SK-N-SH (cell line): ENCODE measurements at regions not wholly inside any gene's neighbourhood (a gene's known extent, or its start where the extent isn't known, plus 50 kb on each side); places are given as distances from the start of the nearest gene placed in this dataset.

ENCODE experiments used
- CTCF ChIA-PET: fragments of 300-600, 350-600 bp; formaldehyde crosslinking; extraction: SDS; loops from one replicate; lab custom pipeline; 2021; lab: Yijun Ruan, JAX
- POLR2A ChIA-PET: fragments of 350-600 bp; sonication (Branson Sonifier 250); formaldehyde crosslinking; extraction: SDS; loops from one replicate; lab custom pipeline; 2020; ENCODE audit warnings: antibody characterized with exemption, inconsistent platforms; lab: Yijun Ruan, JAX
- DNase-seq: peaks from one replicate; pipeline ENCODE4 v3.0.0; 2012
- H2AFZ ChIP-seq: fragments of 200-600 bp; sonication (generic); 2 replicates; pipeline ENCODE4 v1.8.1; 2016; ENCODE audit warnings: antibody characterized with exemption, mild to moderate bottlenecking, low read depth
- H3F3A ChIP-seq: fragments of 200-600 bp; sonication (generic); replicated peaks from 2 replicates; pipeline ENCODE3; 2016; ENCODE audit warnings: antibody characterized with exemption, mild to moderate bottlenecking; ENCODE audit not compliant: insufficient read depth
- H3K27ac ChIP-seq, 2 experiments: fragments of 200-500 bp in 1 of 2; fragments of 200-600 bp in 1 of 2; sonication (Bioruptor generic) in 1 of 2; sonication (generic), shearing (Covaris generic) in 1 of 2; 2 replicates each; pipeline versions ENCODE4 v1.5.1 to v1.6.1; 2014 to 2016; ENCODE audit warnings: low read depth in 2 of 2, inconsistent platforms in 1 of 2, low read length in 1 of 2, mild to moderate bottlenecking in 1 of 2, mixed read lengths in 1 of 2
- H3K27me3 ChIP-seq: fragments of 200-600 bp; sonication (generic), shearing (Covaris generic); 2 replicates; pipeline ENCODE4 v1.6.1; 2016; ENCODE audit warnings: mixed run types; ENCODE audit not compliant: insufficient read depth
- H3K36me3 ChIP-seq, 2 experiments: fragments of 200-500 bp in 1 of 2; fragments of 200-600 bp in 1 of 2; sonication (Bioruptor generic) in 1 of 2; sonication (generic) in 1 of 2; replicated peaks in 1 of 2; 2 replicates each; pipeline versions ENCODE3 to v1.5.1; 2014 to 2016; ENCODE audit warnings: low read length in 1 of 2, mild to moderate bottlenecking in 1 of 2; ENCODE audit not compliant: insufficient read depth in 2 of 2, control insufficient read depth in 1 of 2
- H3K4me1 ChIP-seq, 2 experiments: fragments of 200-500 bp in 1 of 2; fragments of 200-600 bp in 1 of 2; sonication (Bioruptor generic) in 1 of 2; sonication (generic), shearing (Covaris generic) in 1 of 2; 2 replicates each; pipeline versions ENCODE4 v1.5.1 to v1.6.1; 2014 to 2016; ENCODE audit warnings: low read depth in 1 of 2, low read length in 1 of 2, mixed run types in 1 of 2; ENCODE audit not compliant: insufficient read depth in 2 of 2, control insufficient read depth in 1 of 2
- H3K4me2 ChIP-seq: fragments of 200-600 bp; sonication (generic), shearing (Covaris generic); 2 replicates; pipeline ENCODE4 v1.6.1; 2017; ENCODE audit warnings: mixed run types
- H3K4me3 ChIP-seq, 2 experiments: fragments of 200-500 bp in 1 of 2; fragments of 200-600 bp in 1 of 2; sonication (Bioruptor generic) in 1 of 2; sonication (generic), shearing (Covaris generic) in 1 of 2; 2 replicates each; pipeline versions ENCODE4 v1.5.1 to v1.8.1; 2014 to 2016; ENCODE audit warnings: low read depth in 2 of 2, inconsistent platforms in 1 of 2, low read length in 1 of 2, mild to moderate bottlenecking in 1 of 2, mixed read lengths in 1 of 2, moderate library complexity in 1 of 2
- H3K79me2 ChIP-seq: fragments of 200-600 bp; sonication (generic); 2 replicates; pipeline ENCODE4 v1.8.1; 2017; ENCODE audit warnings: mild to moderate bottlenecking; ENCODE audit not compliant: insufficient read depth
- H3K9ac ChIP-seq: fragments of 200-600 bp; sonication (generic); 2 replicates; pipeline ENCODE4 v1.6.1; 2017; ENCODE audit warnings: mixed run types
- H3K9me2 ChIP-seq: fragments of 200-600 bp; sonication (generic); 2 replicates; pipeline ENCODE4 v1.6.1; 2017; ENCODE audit warnings: mixed run types
- H3K9me3 ChIP-seq: fragments of 200-600 bp; sonication (generic); 2 replicates; pipeline ENCODE4 v1.6.1; 2017; ENCODE audit warnings: mixed run types, mild to moderate bottlenecking, moderate library complexity
- H4K20me1 ChIP-seq: fragments of 200-600 bp; sonication (generic); 2 replicates; pipeline ENCODE4 v1.6.1; 2017; ENCODE audit warnings: mild to moderate bottlenecking, mixed run types; ENCODE audit not compliant: insufficient read depth
- FOXM1 ChIP-seq: IDR thresholded peaks from 2 replicates; pipeline ENCODE4 v1.4.0; 2012; ENCODE audit warnings: low read depth, mild to moderate bottlenecking
- GATA2 ChIP-seq: sonication (generic); formaldehyde crosslinking; IDR thresholded peaks from 2 replicates; pipeline ENCODE4 v1.5.0; 2020; ENCODE audit warnings: mild to moderate bottlenecking, missing genetic modification reagents
- JUND ChIP-seq: IDR thresholded peaks from 2 replicates; pipeline ENCODE4 v1.4.0; 2012
- MAX ChIP-seq: IDR thresholded peaks from 2 replicates; pipeline ENCODE4 v1.4.0; 2012; ENCODE audit warnings: low read depth
- MEF2A ChIP-seq: IDR thresholded peaks from 2 replicates; pipeline ENCODE4 v1.4.0; 2012; ENCODE audit warnings: low read depth, borderline replicate concordance
- POLR2AphosphoS5 ChIP-seq: IDR thresholded peaks from 2 replicates; pipeline ENCODE4 v1.6.1; 2012; ENCODE audit warnings: low read depth, low read length
- RFX5 ChIP-seq: IDR thresholded peaks from 2 replicates; pipeline ENCODE4 v1.6.1; 2012; ENCODE audit warnings: mild to moderate bottlenecking, improper control_type of control experiment, low read length
- SMC3 ChIP-seq: IDR thresholded peaks from 2 replicates; pipeline ENCODE4 v1.6.1; 2012; ENCODE audit warnings: low read depth, low read length, improper control_type of control experiment
- TEAD4 ChIP-seq: IDR thresholded peaks from 2 replicates; pipeline ENCODE4 v1.4.0; 2012; ENCODE audit warnings: mild to moderate bottlenecking, borderline replicate concordance; ENCODE audit not compliant: insufficient read depth
- ZBTB33 ChIP-seq: IDR thresholded peaks from 2 replicates; pipeline ENCODE4 v1.4.0; 2012; ENCODE audit warnings: low read depth, borderline replicate concordance
- WGBS: methylation state at CpG from one replicate; pipeline ENCODE4 v1.1.6; 2017; ENCODE audit warnings: low lambda C conversion rate; 5-methylcytosine and 5-hydroxymethylcytosine counted together

GRCh38 chr2:196249860-196250259, 78.5 kb upstream of the STK17B start:
- H4K20me1 ChIP-seq: no peaks in the 10 kb centered on the region
- DNase-seq: no peak
- ChIA-PET POLR2A (no interaction called here), CTCF (no interaction called here)
- no peaks in the 10 kb centered on the region for H3K9me3 ChIP-seq
- no peak overlapping the region; the same call in 1 of the 2 replicates for H3K9ac ChIP-seq
- peak overlapping the region; percentile 20; the same call in 1 of the 2 replicates for H3K4me2 ChIP-seq
- peaks cover 0 to 21% of the 10 kb centered on the region in 2 experiments; a peak in 2 of 4 replicates for H3K4me1 ChIP-seq
- TF ChIP-seq ZBTB33 (no peak), FOXM1 (no peak), JUND (no peak), TEAD4 (no peak), MAX (peak; percentile 26; the same call in 1 of the 2 replicates)
- H3K27ac ChIP-seq: peak overlapping the region in 1 of 2 experiments; percentile 67; a peak in 2 of 4 replicates
- no peaks in the 10 kb centered on the region for H3K9me2 ChIP-seq
- H3K4me3 ChIP-seq: no peak overlapping the region
- WGBS: 42% methylated on average over 3 of the region's 3 CpGs
- peaks cover 3 to 79% of the 10 kb centered on the region in 2 experiments for H3K36me3 ChIP-seq
- no peaks in the 10 kb centered on the region; the same call in 1 of the 2 replicates for H3K79me2 ChIP-seq
- H2AFZ ChIP-seq: peak overlapping the region; percentile 2; the same call in 1 of the 2 replicates
- H3K27me3 ChIP-seq: no peaks in the 10 kb centered on the region
- peaks cover 28% of the 10 kb centered on the region for H3F3A ChIP-seq

- 96% methylated on average over 3 of the region's 3 CpGs for WGBS
- peaks cover 22% of the 10 kb centered on the region for H3F3A ChIP-seq
- no peaks in the 10 kb centered on the region for H3K27me3 ChIP-seq
- no peak overlapping the region for H3K9ac ChIP-seq
- POLR2A ChIA-PET: no interaction called here
- no peaks in the 10 kb centered on the region for H4K20me1 ChIP-seq
- peak overlapping the region in 1 of 2 experiments; percentile 67; a peak in 1 of 4 replicates for H3K27ac ChIP-seq
- CTCF ChIA-PET: no interaction called here
- no peak overlapping the region for H2AFZ ChIP-seq
- peaks cover 0 to 21% of the 10 kb centered on the region in 2 experiments; a peak in 2 of 4 replicates for H3K4me1 ChIP-seq
- TF ChIP-seq JUND (no peak), MEF2A (no peak), RFX5 (no peak), POLR2AphosphoS5 (no peak), MAX (no peak), SMC3 (no peak), GATA2 (no peak)
- H3K4me3 ChIP-seq: no peak overlapping the region
- H3K4me2 ChIP-seq: no peak overlapping the region
- peaks cover 3 to 81% of the 10 kb centered on the region in 2 experiments for H3K36me3 ChIP-seq
- DNase-seq: no peak
- H3K79me2 ChIP-seq: peaks cover 4% of the 10 kb centered on the region; the same call in 1 of the 2 replicates
- no peaks in the 10 kb centered on the region for H3K9me2 ChIP-seq
- no peaks in the 10 kb centered on the region for H3K9me3 ChIP-seq
Measured at GRCh38 chr2:196251132-196251531, 79.8 kb upstream of the STK17B start.
